Gastroesophageal sphincter (tissue), 3 donors: ENCODE measurements at regions not wholly inside any gene's neighbourhood (a gene's known extent, or its start where the extent isn't known, plus 50 kb on each side); places are given as distances from the start of the nearest gene placed in this dataset.

ENCODE experiments used
- CTCF ChIP-seq, 4 experiments: fragments of 200-600 bp in 2 of 4; fragments of 450-650 bp in 2 of 4; sonication (generic) in 1 of 4; IDR thresholded peaks; one replicate each; pipeline ENCODE4 v1.5.1; 2017 to 2019; ENCODE audit warnings: antibody characterized with exemption in 4 of 4, mild to moderate bottlenecking in 2 of 4, moderate library complexity in 2 of 4
- EP300 ChIP-seq: sonication (generic); formaldehyde crosslinking; IDR thresholded peaks from one replicate; pipeline ENCODE4 v1.6.1; 2017; ENCODE audit warnings: antibody characterized with exemption, mild to moderate bottlenecking
- POLR2A ChIP-seq, 2 donors: fragments of 450-650 bp; IDR thresholded peaks; one replicate each; pipeline ENCODE4 v1.6.1; 2017; ENCODE audit warnings: antibody characterized with exemption in 2 of 2, mild to moderate bottlenecking in 2 of 2, moderate library complexity in 1 of 2
- POLR2AphosphoS5 ChIP-seq: sonication (generic); formaldehyde crosslinking; IDR thresholded peaks from one replicate; pipeline ENCODE4 v1.6.1; 2017; ENCODE audit warnings: antibody characterized with exemption

GRCh38 chr4:31946456-31946855, 1226.3 kb downstream of the PCDH7 start:
- TF ChIP-seq POLR2A (IDR thresholded peaks at IDR 0.05): no peak
- TF ChIP-seq CTCF (IDR thresholded peaks at IDR 0.05): no peak
- no peak for TF ChIP-seq POLR2AphosphoS5
- no peak for TF ChIP-seq EP300
